Retinal pigment epithelial cell (primary cell): ENCODE measurements at regions not wholly inside any gene's neighbourhood (a gene's known extent, or its start where the extent isn't known, plus 50 kb on each side); places are given as distances from the start of the nearest gene placed in this dataset.

ENCODE experiments used
- DNase-seq: peaks from one replicate; pipeline ENCODE4 v3.0.0-alpha.2; 2010; ENCODE audit warnings: low read depth
- H3K4me3 ChIP-seq: 2 replicates; pipeline ENCODE4 v1.5.1; 2011; ENCODE audit warnings: mild to moderate bottlenecking, low read length, control low read depth, moderate library complexity
- TF ChIP-seq, protein P1 (sequence below): conservative IDR thresholded peaks from 2 replicates; pipeline ENCODE4 v1.5.1; 2011; ENCODE audit warnings: low read depth, low read length, control low read depth, inconsistent platforms

DNA sequence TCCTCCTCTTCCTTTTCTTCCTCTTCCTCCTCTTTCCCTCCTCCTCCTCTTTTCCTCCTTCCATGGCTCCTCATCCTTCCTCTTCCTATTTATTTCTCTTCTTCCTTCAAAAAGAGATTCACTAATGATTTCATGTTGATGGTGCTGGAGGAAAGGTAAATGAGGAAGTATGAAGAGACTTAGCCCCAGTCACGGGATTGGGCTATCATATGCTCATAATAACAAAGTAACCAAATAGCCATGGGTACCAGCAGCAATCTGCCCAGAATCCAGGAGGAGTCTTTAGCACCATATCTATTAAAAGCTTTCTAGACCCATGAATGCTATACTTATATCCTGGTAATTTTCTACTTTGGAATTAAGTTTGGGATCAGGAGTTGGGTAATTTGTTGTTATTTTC is 910.9 kb upstream of the MAP3K7 start:
- H3K4me3 ChIP-seq = no peak overlapping the region
- TF ChIP-seq, protein P1, sequence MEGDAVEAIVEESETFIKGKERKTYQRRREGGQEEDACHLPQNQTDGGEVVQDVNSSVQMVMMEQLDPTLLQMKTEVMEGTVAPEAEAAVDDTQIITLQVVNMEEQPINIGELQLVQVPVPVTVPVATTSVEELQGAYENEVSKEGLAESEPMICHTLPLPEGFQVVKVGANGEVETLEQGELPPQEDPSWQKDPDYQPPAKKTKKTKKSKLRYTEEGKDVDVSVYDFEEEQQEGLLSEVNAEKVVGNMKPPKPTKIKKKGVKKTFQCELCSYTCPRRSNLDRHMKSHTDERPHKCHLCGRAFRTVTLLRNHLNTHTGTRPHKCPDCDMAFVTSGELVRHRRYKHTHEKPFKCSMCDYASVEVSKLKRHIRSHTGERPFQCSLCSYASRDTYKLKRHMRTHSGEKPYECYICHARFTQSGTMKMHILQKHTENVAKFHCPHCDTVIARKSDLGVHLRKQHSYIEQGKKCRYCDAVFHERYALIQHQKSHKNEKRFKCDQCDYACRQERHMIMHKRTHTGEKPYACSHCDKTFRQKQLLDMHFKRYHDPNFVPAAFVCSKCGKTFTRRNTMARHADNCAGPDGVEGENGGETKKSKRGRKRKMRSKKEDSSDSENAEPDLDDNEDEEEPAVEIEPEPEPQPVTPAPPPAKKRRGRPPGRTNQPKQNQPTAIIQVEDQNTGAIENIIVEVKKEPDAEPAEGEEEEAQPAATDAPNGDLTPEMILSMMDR = no peak
- DNase-seq = no peak

DNA sequence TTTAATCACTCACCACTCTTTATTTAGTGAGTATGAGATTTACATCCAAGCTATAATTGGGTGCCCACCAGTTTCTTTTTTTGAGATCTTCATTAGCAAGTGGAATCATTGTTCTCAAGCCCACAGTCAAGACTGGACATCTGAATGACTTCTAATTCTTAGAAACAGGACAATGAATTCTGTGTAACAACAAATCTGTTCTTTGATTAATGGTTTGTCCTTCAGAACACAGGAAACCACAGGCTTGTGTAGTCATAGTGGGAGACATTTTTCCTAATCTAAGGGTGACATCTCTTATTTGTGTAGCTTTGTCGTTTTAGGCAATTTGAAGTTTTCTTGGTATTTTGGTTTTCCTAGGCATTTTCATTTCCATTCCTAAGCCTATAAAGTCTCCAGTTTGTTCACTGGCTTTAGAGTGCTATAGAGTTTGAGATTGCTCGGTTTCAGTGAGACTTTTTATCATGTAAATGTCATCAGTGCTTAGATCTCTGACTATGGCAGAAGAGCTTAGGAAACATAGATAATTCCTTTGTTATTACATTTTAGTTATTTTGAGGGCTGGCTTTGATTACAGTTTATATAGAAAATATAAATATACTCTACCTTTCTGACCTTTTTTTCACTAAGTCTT is 903.9 kb upstream of the MAP3K7 start:
- H3K4me3 ChIP-seq = no peak overlapping the region
- TF ChIP-seq, protein P1 = no peak
- no peak for DNase-seq

DNA sequence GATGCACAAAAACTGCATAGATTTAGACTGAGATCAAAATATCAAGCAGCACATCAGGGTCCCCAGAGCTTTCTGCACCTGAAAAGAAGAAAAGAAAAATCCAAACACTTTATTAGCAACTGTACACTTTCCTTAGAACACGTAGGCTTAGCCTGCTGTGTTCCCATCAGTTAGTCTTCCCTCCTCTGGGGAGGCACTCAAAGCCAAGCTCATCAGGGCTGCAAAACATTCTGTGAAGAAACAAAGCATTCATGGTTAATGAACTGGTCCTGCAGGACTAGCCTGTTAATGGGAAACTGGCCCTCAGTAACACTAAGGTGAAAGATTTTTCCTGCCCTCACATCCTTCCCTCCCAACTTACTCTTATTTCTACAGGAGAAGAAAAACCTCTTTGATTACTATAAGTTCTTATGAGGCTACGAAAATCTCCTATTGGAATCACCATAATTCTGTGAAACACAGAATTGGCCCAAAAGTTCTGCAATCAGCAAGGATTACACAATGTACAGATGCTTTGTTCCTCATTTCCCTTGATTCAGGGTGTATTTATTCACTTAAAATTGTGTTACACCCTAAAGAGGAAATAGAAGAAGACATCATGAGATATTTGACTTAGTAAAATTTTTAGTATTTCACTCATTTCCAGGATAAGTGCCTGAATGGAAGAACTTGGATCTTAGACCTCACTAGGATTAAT is 901.0 kb upstream of the MAP3K7 start:
- no peak for DNase-seq
- H3K4me3 ChIP-seq = no peak overlapping the region
- TF ChIP-seq, protein P1 = no peak

DNA sequence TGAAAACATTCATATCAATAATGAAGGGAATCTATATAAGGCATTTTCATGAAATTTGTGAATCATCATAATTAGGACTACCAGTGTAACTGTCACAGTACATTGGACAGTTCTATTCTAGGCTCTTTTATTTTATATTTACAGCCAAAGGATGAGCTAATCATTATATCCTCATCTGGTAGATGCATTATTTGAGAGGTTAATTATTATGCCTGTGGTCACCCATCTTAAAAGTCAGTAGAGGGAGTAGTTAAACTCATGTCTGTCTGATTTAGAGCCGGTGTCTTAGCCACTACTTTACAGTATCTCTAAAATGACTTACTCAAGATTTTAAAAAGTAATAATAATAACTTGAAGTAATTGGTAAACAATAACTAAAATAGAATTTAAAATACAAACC is 899.3 kb upstream of the MAP3K7 start:
- DNase-seq = no peak
- TF ChIP-seq, protein P1 = no peak
- no peak overlapping the region for H3K4me3 ChIP-seq

DNA sequence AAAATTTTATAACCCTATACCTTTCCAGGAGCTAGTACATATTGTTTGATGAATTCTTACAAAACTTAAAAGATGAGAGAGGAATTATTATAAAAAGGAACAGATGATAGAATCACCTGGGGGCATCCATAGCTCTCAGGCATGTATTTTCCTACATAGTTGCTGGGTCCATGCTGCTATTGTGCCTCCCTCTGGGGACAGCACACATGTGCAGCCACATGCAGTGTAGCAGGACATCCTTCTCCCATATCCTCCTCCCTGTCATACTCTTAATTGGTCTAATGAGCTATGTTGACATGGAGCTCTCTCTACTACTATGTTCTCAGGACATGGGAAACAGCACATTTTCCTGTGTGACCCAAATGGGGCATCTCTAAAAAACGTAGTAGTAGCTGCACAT is 898.2 kb upstream of the MAP3K7 start:
- no peak overlapping the region for H3K4me3 ChIP-seq
- no peak for DNase-seq
- TF ChIP-seq, protein P1 = no peak

DNA sequence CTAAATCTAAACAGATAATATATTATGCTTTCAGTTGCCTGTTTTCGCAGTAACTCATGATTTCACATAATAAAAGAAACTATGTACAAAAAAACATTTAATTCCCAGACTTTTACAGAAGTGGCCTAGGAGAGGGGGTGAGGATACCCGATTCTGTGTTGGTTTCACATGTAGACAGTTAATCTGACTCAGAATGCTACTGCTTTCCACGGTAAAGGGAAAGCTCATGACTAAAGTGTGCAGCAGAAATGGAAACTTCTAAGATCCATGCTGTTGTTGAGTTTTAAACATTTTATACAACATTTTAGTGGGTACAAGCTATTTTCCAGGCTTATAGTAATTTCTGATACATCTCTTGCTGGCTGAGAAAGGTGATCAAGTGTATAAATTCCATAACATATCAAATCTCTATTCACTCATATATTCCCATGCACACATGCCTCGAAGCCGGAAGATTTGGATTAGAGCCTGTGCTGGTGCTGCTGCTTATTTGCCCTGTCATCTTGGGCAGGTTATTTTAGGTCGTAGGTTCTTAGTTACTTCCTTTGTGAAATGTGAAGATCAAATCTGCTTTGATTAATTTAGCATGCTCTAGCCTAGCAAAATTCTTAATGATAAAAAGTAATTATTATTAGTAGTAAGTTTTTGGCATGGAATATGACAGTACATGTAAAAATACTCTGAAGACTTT is 896.7 kb upstream of the MAP3K7 start:
- TF ChIP-seq, protein P1 = no peak
- peak; percentile 14 for DNase-seq
- H3K4me3 ChIP-seq = no peak overlapping the region

DNA sequence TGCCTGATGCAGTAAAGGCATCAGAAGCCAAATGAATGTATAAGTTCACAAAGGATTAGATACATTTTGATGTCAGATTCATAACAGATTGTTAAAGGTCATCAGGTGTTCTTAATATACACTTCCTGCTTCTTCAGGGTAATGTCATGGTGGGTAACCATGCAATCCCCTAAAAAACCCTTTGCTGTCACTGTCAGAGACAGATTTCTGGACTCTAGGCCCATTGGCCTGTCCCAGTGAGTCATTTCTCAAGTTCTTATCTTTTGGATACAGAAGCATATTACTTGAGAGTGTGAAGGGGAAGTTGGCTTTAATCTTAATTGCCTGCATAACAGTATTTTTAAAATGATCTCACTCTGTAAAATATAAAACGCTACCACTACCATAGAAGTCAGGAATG is 895.6 kb upstream of the MAP3K7 start:
- H3K4me3 ChIP-seq = no peak overlapping the region
- peak; percentile 32 for DNase-seq
- TF ChIP-seq, protein P1 = no peak
